OCI-LY1 (cell line): ENCODE measurements at regions not wholly inside any gene's neighbourhood (a gene's known extent, or its start where the extent isn't known, plus 50 kb on each side); places are given as distances from the start of the nearest gene placed in this dataset.

Experiments
- EZH2 ChIP-seq: fragments of 200-600 bp; sonication (generic), shearing (Covaris generic); IDR thresholded peaks from 2 replicates; pipeline ENCODE4 v1.8.0; 2017; ENCODE audit warnings: borderline replicate concordance, mixed run types, mild to moderate bottlenecking, antibody characterized with exemption, low read length, moderate library complexity, mixed read lengths
- TF ChIP-seq, protein P1 (sequence below): fragments of 200-600 bp; sonication (generic), shearing (Covaris generic); IDR thresholded peaks from 2 replicates; pipeline ENCODE4 v1.5.1; 2017; ENCODE audit warnings: mild to moderate bottlenecking, antibody characterized with exemption, low read length, moderate library complexity, mixed read lengths

DNA sequence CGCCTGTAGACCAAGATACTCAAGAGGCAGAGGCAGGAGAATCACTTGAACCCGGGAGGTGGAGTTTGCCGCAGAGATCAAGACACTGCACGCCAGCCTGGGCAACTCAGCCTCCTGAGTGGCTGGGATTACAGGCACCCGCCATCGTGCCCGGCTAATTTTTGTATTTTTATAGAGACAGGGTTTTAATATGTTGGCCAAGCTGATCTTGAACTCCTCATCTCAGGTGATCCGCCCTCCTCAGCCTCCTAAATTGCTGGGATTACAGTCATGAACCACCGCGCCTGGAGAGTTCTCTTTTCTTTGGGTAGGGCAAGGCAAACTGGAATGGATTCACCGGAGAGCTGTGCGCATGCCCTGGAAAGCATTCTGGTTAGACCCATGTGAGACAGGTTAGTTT, 179.3 kb upstream of the ALG10B start:
- TF ChIP-seq, protein P1, sequence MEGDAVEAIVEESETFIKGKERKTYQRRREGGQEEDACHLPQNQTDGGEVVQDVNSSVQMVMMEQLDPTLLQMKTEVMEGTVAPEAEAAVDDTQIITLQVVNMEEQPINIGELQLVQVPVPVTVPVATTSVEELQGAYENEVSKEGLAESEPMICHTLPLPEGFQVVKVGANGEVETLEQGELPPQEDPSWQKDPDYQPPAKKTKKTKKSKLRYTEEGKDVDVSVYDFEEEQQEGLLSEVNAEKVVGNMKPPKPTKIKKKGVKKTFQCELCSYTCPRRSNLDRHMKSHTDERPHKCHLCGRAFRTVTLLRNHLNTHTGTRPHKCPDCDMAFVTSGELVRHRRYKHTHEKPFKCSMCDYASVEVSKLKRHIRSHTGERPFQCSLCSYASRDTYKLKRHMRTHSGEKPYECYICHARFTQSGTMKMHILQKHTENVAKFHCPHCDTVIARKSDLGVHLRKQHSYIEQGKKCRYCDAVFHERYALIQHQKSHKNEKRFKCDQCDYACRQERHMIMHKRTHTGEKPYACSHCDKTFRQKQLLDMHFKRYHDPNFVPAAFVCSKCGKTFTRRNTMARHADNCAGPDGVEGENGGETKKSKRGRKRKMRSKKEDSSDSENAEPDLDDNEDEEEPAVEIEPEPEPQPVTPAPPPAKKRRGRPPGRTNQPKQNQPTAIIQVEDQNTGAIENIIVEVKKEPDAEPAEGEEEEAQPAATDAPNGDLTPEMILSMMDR = no peak
- TF ChIP-seq EZH2 = no peak
